ENCODE measurements at regions not wholly inside any gene's neighbourhood (a gene's known extent, or its start where the extent isn't known, plus 50 kb on each side); places are given as distances from the start of the nearest gene placed in this dataset.
A peak's percentile ranks its signal among the peaks of the same experiment; 100 is the strongest.

GRCh38 chr5:40414922-40415321 is 264.8 kb upstream of the PTGER4 start:
- no peak for DNase-seq (ENCODE audit: low read depth)

GRCh38 chr5:40413743-40414142 is 266.0 kb upstream of the PTGER4 start:
- peak; percentile 81 for DNase-seq (ENCODE audit: low read depth)

- DNase-seq (ENCODE audit: low read depth) = no peak
Observed at GRCh38 chr5:40412771-40413170, 266.9 kb upstream of the PTGER4 start.

GRCh38 chr5:40410964-40411635 is 268.6 kb upstream of the PTGER4 start:
- DNase-seq (ENCODE audit: low read depth) = peak; percentile 73

- DNase-seq (ENCODE audit: low read depth) = peak; percentile 97
Observed at GRCh38 chr5:40410231-40410861, 269.4 kb upstream of the PTGER4 start.

GRCh38 chr5:40409601-40410000 is 270.1 kb upstream of the PTGER4 start:
- no peak for DNase-seq (ENCODE audit: low read depth)

- DNase-seq (ENCODE audit: low read depth) = no peak
Observed at GRCh38 chr5:40406741-40407211, 272.9 kb upstream of the PTGER4 start.

GRCh38 chr5:40405996-40406740 is 273.5 kb upstream of the PTGER4 start:
- DNase-seq (ENCODE audit: low read depth) = no peak

- peak; percentile 47 for DNase-seq (ENCODE audit: low read depth)
Observed at GRCh38 chr5:40405230-40405629, 274.5 kb upstream of the PTGER4 start.

- no peak for DNase-seq (ENCODE audit: low read depth)
Observed at GRCh38 chr5:40404613-40405012, 275.1 kb upstream of the PTGER4 start.

GRCh38 chr5:40402007-40402364 is 277.7 kb upstream of the PTGER4 start:
- peak; percentile 51 for DNase-seq (ENCODE audit: low read depth)

- peak; percentile 49 for DNase-seq (ENCODE audit: low read depth)
Observed at GRCh38 chr5:40401284-40402006, 278.3 kb upstream of the PTGER4 start.

- DNase-seq (ENCODE audit: low read depth) = no peak
Observed at GRCh38 chr5:40400245-40400644, 279.5 kb upstream of the PTGER4 start.

- DNase-seq (ENCODE audit: low read depth) = peak; percentile 73
Observed at GRCh38 chr5:40399349-40399748, 280.4 kb upstream of the PTGER4 start.

GRCh38 chr5:40397976-40398375 is 281.7 kb upstream of the PTGER4 start:
- no peak for DNase-seq (ENCODE audit: low read depth)

- no peak for DNase-seq (ENCODE audit: low read depth)
Observed at GRCh38 chr5:40397091-40397490, 282.6 kb upstream of the PTGER4 start.

GRCh38 chr5:40396317-40396716 is 283.4 kb upstream of the PTGER4 start:
- no peak for DNase-seq (ENCODE audit: low read depth)

- DNase-seq (ENCODE audit: low read depth) = peak; percentile 88
Observed at GRCh38 chr5:40395251-40395650, 284.5 kb upstream of the PTGER4 start.

GRCh38 chr5:40394698-40395097 is 285.0 kb upstream of the PTGER4 start:
- DNase-seq (ENCODE audit: low read depth) = no peak

GRCh38 chr5:40391642-40392041 is 288.1 kb upstream of the PTGER4 start:
- no peak for DNase-seq (ENCODE audit: low read depth)

- no peak for DNase-seq (ENCODE audit: low read depth)
Observed at GRCh38 chr5:40390281-40391149, 289.2 kb upstream of the PTGER4 start.

All from LHCN-M2 (cell line).